HL-60 (cell line): ENCODE measurements at regions not wholly inside any gene's neighbourhood (a gene's known extent, or its start where the extent isn't known, plus 50 kb on each side); places are given as distances from the start of the nearest gene placed in this dataset.

Source experiments
- DNase-seq, 2 experiments: peaks; one replicate each; pipeline ENCODE4 v3.0.0-alpha.2; 2010 to 2020; ENCODE audit warnings: low read depth in 1 of 2, low spot score in 1 of 2
- H3K27ac ChIP-seq: fragments of 250-450 bp; sonication (Bioruptor Pico); replicated peaks from 2 replicates; pipeline ENCODE4 v1.5.1; 2020; ENCODE audit warnings: mild to moderate bottlenecking, moderate library complexity
- H3K27me3 ChIP-seq: fragments of 250-450 bp; sonication (Bioruptor Pico); 2 replicates; pipeline ENCODE4 v1.5.1; 2021; ENCODE audit warnings: mild to moderate bottlenecking, moderate library complexity; ENCODE audit not compliant: insufficient read depth, poor library complexity, severe bottlenecking
- H3K4me3 ChIP-seq: replicated peaks from 2 replicates; pipeline ENCODE4 v1.5.1; 2011; ENCODE audit warnings: mild to moderate bottlenecking, control low read depth, low read length; ENCODE audit not compliant: insufficient read depth
- CTCF ChIP-seq: IDR thresholded peaks from one replicate; pipeline ENCODE4 v1.5.1; 2011; ENCODE audit warnings: low read length, control low read depth, inconsistent platforms; ENCODE audit not compliant: insufficient read depth
- GABPA ChIP-seq: IDR thresholded peaks from 2 replicates; pipeline ENCODE4 v1.6.1; 2012; ENCODE audit warnings: low read depth
- POLR2AphosphoS5 ChIP-seq: IDR thresholded peaks from 2 replicates; pipeline ENCODE4 v1.6.1; 2012; ENCODE audit warnings: low read depth
- REST ChIP-seq: IDR thresholded peaks from 2 replicates; pipeline ENCODE4 v1.6.1; 2012; ENCODE audit warnings: low read depth; ENCODE audit not compliant: insufficient replicate concordance
- SPI1 ChIP-seq: IDR thresholded peaks from 2 replicates; pipeline ENCODE4 v1.6.1; 2012; ENCODE audit warnings: low read depth, mild to moderate bottlenecking, borderline replicate concordance

DNA sequence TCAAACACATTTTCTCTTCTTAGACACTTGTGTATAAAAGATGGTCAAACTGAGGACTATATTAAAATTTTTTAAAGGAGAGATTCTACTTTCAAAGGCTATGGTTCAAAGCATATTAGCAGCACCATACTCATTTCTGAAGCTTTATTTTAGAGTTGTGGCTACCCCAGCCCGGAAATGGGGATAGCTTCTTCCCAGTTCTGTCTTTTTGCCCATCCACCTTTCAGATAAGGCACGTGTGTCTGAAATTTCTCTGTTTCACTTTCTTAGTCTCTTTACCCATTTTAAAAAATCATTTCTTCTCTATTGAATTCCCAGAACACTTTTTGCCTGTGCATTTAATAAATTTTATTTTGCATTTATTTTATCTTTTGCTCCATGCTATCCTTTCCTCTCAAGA, 431.5 kb downstream of the RNF144A start:
- H3K27ac ChIP-seq = no peak overlapping the region
- H3K27me3 ChIP-seq = no peaks in the 10 kb centered on the region
- TF ChIP-seq CTCF = no peak
- TF ChIP-seq SPI1 = no peak
- no peak for TF ChIP-seq POLR2AphosphoS5
- TF ChIP-seq REST = no peak
- TF ChIP-seq GABPA = no peak
- no peak overlapping the region for H3K4me3 ChIP-seq
- DNase-seq = no peak

GRCh38 chr2:7352191-7352590, 435.0 kb downstream of the RNF144A start:
- H3K27ac ChIP-seq = no peak overlapping the region
- no peaks in the 10 kb centered on the region for H3K27me3 ChIP-seq
- no peak for TF ChIP-seq GABPA
- no peak for TF ChIP-seq REST
- no peak for TF ChIP-seq CTCF
- TF ChIP-seq POLR2AphosphoS5 = no peak
- no peak for TF ChIP-seq SPI1
- no peak for DNase-seq
- H3K4me3 ChIP-seq = no peak overlapping the region

GRCh38 chr2:7353571-7353970, 436.4 kb downstream of the RNF144A start:
- Histone ChIP-seq H3K27me3 (no peaks in the 10 kb centered on the region), H3K27ac (no peak overlapping the region), H3K4me3 (no peak overlapping the region)
- no peak for DNase-seq
- TF ChIP-seq POLR2AphosphoS5 = no peak
- no peak for TF ChIP-seq GABPA

- no peak overlapping the region for H3K27ac ChIP-seq
- H3K4me3 ChIP-seq = no peak overlapping the region
- no peak for DNase-seq
- TF ChIP-seq GABPA (no peak), CTCF (no peak), SPI1 (no peak), POLR2AphosphoS5 (no peak), REST (no peak)
- H3K27me3 ChIP-seq = no peaks in the 10 kb centered on the region
These were observed 438.6 kb downstream of the RNF144A start for GRCh38 chr2:7355781-7356180.
